ENCODE measurements at regions not wholly inside any gene's neighbourhood (a gene's known extent, or its start where the extent isn't known, plus 50 kb on each side); places are given as distances from the start of the nearest gene placed in this dataset.

DNA sequence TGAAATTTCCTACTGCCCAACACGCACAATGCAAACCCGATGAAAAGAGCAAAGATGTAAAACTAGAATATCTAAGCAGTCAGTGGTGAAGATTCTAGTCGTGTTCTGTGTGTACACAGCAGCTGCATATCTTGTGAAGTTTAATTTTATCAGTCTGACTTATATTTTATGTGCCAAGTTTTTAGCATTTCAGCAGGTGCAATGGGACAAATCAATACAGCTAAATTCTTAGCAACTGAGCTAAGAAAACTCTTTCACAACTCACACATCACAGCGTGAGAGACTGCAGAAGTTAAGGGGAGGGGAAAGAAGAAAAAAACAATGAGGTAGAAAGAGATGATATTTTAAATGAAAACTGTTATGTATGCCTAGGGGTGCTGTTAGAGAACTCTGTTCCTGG lies 164.9 kb upstream of the NEBL start:
- peaks cover 3% of the 10 kb centered on the region for H3K79me2 ChIP-seq (replicated peaks; ENCODE audit: insufficient read depth, low read length)
- H3K9me3 ChIP-seq (ENCODE audit: low read length) = no peaks in the 10 kb centered on the region
- H3K4me3 ChIP-seq (ENCODE audit: low read length) = no peak overlapping the region
- no peak overlapping the region for H3K9ac ChIP-seq (ENCODE audit: low read length)
- no peaks in the 10 kb centered on the region for H3K9me2 ChIP-seq (ENCODE audit: insufficient read depth, low read length)
- no peaks in the 10 kb centered on the region for H4K20me1 ChIP-seq (ENCODE audit: insufficient read depth)
- no peak overlapping the region for H3K4me2 ChIP-seq (ENCODE audit: low read length)
- H3K36me3 ChIP-seq (ENCODE audit: insufficient read depth, low read length) = no peaks in the 10 kb centered on the region
- no peak overlapping the region for H3K27ac ChIP-seq (ENCODE audit: low read length)
- no peak for TF ChIP-seq RAD21 (conservative IDR thresholded peaks at IDR 0.05)
- TF ChIP-seq TAF1 (IDR thresholded peaks at IDR 0.05; ENCODE audit: low read depth) = no peak
- TF ChIP-seq EZH2 (IDR thresholded peaks at IDR 0.05; ENCODE audit: borderline replicate concordance, insufficient read depth, low read length, poor library complexity, severe bottlenecking) = no peak
- TF ChIP-seq MXI1 (conservative IDR thresholded peaks at IDR 0.05; ENCODE audit: poor library complexity, severe bottlenecking) = no peak
- no peak for TF ChIP-seq SMC3 (conservative IDR thresholded peaks at IDR 0.05; ENCODE audit: poor library complexity)
- TF ChIP-seq, protein P1, sequence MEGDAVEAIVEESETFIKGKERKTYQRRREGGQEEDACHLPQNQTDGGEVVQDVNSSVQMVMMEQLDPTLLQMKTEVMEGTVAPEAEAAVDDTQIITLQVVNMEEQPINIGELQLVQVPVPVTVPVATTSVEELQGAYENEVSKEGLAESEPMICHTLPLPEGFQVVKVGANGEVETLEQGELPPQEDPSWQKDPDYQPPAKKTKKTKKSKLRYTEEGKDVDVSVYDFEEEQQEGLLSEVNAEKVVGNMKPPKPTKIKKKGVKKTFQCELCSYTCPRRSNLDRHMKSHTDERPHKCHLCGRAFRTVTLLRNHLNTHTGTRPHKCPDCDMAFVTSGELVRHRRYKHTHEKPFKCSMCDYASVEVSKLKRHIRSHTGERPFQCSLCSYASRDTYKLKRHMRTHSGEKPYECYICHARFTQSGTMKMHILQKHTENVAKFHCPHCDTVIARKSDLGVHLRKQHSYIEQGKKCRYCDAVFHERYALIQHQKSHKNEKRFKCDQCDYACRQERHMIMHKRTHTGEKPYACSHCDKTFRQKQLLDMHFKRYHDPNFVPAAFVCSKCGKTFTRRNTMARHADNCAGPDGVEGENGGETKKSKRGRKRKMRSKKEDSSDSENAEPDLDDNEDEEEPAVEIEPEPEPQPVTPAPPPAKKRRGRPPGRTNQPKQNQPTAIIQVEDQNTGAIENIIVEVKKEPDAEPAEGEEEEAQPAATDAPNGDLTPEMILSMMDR (IDR thresholded peaks at IDR 0.05; ENCODE audit: poor library complexity, severe bottlenecking) = no peak
- TF ChIP-seq POLR2AphosphoS5 (IDR thresholded peaks at IDR 0.05) = no peak
- no peaks in the 10 kb centered on the region for H3K27me3 ChIP-seq (ENCODE audit: insufficient read depth, low read depth, low read length)
- no peak overlapping the region for H2AFZ ChIP-seq (ENCODE audit: low read depth, low read length)
- H3F3A ChIP-seq (ENCODE audit: insufficient read depth, low read length, poor library complexity, severe bottlenecking) = no peaks in the 10 kb centered on the region

DNA sequence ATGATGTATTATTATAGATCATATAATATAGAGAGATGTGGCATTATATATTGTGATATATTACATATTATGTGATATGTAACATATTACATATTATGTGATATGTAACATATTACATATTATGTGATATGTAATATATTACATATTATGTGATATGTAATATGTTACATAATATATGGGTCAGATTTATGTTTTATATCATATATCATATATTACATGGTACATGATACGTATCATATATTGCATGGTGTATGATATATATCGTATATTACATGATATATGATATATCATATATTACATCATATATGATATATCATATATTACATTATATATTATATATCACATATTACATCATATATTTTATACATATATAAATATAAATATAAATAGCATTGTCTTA lies 164.1 kb upstream of the NEBL start:
- H3K36me3 ChIP-seq (ENCODE audit: insufficient read depth, low read length) = no peaks in the 10 kb centered on the region
- H2AFZ ChIP-seq (ENCODE audit: low read depth, low read length) = no peak overlapping the region
- H4K20me1 ChIP-seq (ENCODE audit: insufficient read depth) = no peaks in the 10 kb centered on the region
- H3K27me3 ChIP-seq (ENCODE audit: insufficient read depth, low read depth, low read length) = no peaks in the 10 kb centered on the region
- H3K27ac ChIP-seq (ENCODE audit: low read length) = no peak overlapping the region
- TF ChIP-seq POLR2AphosphoS5 (IDR thresholded peaks at IDR 0.05) = no peak
- no peak for TF ChIP-seq MXI1 (conservative IDR thresholded peaks at IDR 0.05; ENCODE audit: poor library complexity, severe bottlenecking)
- TF ChIP-seq, protein P1 (IDR thresholded peaks at IDR 0.05; ENCODE audit: poor library complexity, severe bottlenecking) = no peak
- TF ChIP-seq EZH2 (IDR thresholded peaks at IDR 0.05; ENCODE audit: borderline replicate concordance, insufficient read depth, low read length, poor library complexity, severe bottlenecking) = no peak
- no peak for TF ChIP-seq SMC3 (conservative IDR thresholded peaks at IDR 0.05; ENCODE audit: poor library complexity)
- no peak for TF ChIP-seq RAD21 (conservative IDR thresholded peaks at IDR 0.05)
- no peak for TF ChIP-seq TAF1 (IDR thresholded peaks at IDR 0.05; ENCODE audit: low read depth)
- TF ChIP-seq EP300 (conservative IDR thresholded peaks at IDR 0.05; ENCODE audit: poor library complexity, severe bottlenecking) = no peak
- TF ChIP-seq, protein P2, sequence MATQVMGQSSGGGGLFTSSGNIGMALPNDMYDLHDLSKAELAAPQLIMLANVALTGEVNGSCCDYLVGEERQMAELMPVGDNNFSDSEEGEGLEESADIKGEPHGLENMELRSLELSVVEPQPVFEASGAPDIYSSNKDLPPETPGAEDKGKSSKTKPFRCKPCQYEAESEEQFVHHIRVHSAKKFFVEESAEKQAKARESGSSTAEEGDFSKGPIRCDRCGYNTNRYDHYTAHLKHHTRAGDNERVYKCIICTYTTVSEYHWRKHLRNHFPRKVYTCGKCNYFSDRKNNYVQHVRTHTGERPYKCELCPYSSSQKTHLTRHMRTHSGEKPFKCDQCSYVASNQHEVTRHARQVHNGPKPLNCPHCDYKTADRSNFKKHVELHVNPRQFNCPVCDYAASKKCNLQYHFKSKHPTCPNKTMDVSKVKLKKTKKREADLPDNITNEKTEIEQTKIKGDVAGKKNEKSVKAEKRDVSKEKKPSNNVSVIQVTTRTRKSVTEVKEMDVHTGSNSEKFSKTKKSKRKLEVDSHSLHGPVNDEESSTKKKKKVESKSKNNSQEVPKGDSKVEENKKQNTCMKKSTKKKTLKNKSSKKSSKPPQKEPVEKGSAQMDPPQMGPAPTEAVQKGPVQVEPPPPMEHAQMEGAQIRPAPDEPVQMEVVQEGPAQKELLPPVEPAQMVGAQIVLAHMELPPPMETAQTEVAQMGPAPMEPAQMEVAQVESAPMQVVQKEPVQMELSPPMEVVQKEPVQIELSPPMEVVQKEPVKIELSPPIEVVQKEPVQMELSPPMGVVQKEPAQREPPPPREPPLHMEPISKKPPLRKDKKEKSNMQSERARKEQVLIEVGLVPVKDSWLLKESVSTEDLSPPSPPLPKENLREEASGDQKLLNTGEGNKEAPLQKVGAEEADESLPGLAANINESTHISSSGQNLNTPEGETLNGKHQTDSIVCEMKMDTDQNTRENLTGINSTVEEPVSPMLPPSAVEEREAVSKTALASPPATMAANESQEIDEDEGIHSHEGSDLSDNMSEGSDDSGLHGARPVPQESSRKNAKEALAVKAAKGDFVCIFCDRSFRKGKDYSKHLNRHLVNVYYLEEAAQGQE (IDR thresholded peaks at IDR 0.05; ENCODE audit: borderline replicate concordance) = no peak
- H3K4me3 ChIP-seq (ENCODE audit: low read length) = no peak overlapping the region
- no peak overlapping the region for H3K9ac ChIP-seq (ENCODE audit: low read length)
- no peak overlapping the region for H3K4me2 ChIP-seq (ENCODE audit: low read length)
- H3K9me3 ChIP-seq (ENCODE audit: low read length) = no peaks in the 10 kb centered on the region
- no peaks in the 10 kb centered on the region for H3F3A ChIP-seq (ENCODE audit: insufficient read depth, low read length, poor library complexity, severe bottlenecking)
- no peaks in the 10 kb centered on the region for H3K9me2 ChIP-seq (ENCODE audit: insufficient read depth, low read length)
- H3K79me2 ChIP-seq (replicated peaks; ENCODE audit: insufficient read depth, low read length) = no peaks in the 10 kb centered on the region
